ENCODE measurements at regions not wholly inside any gene's neighbourhood (a gene's known extent, or its start where the extent isn't known, plus 50 kb on each side); places are given as distances from the start of the nearest gene placed in this dataset.

DNA sequence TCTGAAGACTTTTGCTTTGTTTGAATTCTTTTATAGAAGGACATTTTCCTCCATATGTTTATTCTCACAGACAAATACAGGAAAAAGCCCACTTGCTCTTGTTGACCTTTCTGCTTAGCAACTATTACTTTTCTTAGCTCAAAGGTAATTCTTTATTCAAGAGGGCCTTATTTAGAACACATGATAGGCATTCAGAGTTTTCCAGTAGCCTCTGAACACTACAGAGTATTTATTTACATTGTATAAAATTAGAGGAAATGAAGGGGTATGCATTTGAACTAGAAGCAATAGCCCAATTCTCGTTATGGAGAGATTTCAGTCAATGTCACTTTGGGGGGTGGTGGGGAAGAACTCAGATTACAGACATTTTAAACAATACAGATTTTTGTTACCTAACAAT, 581.7 kb downstream of the KCNJ2 start:
- TF ChIP-seq, protein P1, sequence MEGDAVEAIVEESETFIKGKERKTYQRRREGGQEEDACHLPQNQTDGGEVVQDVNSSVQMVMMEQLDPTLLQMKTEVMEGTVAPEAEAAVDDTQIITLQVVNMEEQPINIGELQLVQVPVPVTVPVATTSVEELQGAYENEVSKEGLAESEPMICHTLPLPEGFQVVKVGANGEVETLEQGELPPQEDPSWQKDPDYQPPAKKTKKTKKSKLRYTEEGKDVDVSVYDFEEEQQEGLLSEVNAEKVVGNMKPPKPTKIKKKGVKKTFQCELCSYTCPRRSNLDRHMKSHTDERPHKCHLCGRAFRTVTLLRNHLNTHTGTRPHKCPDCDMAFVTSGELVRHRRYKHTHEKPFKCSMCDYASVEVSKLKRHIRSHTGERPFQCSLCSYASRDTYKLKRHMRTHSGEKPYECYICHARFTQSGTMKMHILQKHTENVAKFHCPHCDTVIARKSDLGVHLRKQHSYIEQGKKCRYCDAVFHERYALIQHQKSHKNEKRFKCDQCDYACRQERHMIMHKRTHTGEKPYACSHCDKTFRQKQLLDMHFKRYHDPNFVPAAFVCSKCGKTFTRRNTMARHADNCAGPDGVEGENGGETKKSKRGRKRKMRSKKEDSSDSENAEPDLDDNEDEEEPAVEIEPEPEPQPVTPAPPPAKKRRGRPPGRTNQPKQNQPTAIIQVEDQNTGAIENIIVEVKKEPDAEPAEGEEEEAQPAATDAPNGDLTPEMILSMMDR (IDR thresholded peaks at IDR 0.05), result no peak
- TF ChIP-seq POLR2A (IDR thresholded peaks at IDR 0.05) (no peak), POLR2AphosphoS5 (IDR thresholded peaks at IDR 0.05) (no peak), EP300 (IDR thresholded peaks at IDR 0.05) (no peak)

All from stomach (tissue), 4 donors.